SU-DHL-6 (cell line): ENCODE measurements at regions not wholly inside any gene's neighbourhood (a gene's known extent, or its start where the extent isn't known, plus 50 kb on each side); places are given as distances from the start of the nearest gene placed in this dataset.

Experiments
- EZH2phosphoT487 ChIP-seq: fragments of 200-600 bp; sonication (generic), shearing (Covaris generic); conservative IDR thresholded peaks from 2 replicates; pipeline ENCODE4 v1.6.1; 2018; ENCODE audit warnings: mild to moderate bottlenecking, antibody characterized with exemption, low read length, moderate library complexity, mixed read lengths
- TF ChIP-seq, protein P1 (sequence below): fragments of 200-600 bp; sonication (generic); IDR thresholded peaks from one replicate; pipeline ENCODE4 v1.5.1; 2017; ENCODE audit warnings: antibody characterized with exemption, mild to moderate bottlenecking, low read length, moderate library complexity; ENCODE audit not compliant: insufficient read depth, poor library complexity, severe bottlenecking

GRCh38 chr7:109734601-109735000 is 1164.9 kb downstream of the DNAJB9 start:
- TF ChIP-seq, protein P1, sequence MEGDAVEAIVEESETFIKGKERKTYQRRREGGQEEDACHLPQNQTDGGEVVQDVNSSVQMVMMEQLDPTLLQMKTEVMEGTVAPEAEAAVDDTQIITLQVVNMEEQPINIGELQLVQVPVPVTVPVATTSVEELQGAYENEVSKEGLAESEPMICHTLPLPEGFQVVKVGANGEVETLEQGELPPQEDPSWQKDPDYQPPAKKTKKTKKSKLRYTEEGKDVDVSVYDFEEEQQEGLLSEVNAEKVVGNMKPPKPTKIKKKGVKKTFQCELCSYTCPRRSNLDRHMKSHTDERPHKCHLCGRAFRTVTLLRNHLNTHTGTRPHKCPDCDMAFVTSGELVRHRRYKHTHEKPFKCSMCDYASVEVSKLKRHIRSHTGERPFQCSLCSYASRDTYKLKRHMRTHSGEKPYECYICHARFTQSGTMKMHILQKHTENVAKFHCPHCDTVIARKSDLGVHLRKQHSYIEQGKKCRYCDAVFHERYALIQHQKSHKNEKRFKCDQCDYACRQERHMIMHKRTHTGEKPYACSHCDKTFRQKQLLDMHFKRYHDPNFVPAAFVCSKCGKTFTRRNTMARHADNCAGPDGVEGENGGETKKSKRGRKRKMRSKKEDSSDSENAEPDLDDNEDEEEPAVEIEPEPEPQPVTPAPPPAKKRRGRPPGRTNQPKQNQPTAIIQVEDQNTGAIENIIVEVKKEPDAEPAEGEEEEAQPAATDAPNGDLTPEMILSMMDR: no peak
- TF ChIP-seq EZH2phosphoT487: no peak
